ENCODE measurements at regions not wholly inside any gene's neighbourhood (a gene's known extent, or its start where the extent isn't known, plus 50 kb on each side); places are given as distances from the start of the nearest gene placed in this dataset.

DNA sequence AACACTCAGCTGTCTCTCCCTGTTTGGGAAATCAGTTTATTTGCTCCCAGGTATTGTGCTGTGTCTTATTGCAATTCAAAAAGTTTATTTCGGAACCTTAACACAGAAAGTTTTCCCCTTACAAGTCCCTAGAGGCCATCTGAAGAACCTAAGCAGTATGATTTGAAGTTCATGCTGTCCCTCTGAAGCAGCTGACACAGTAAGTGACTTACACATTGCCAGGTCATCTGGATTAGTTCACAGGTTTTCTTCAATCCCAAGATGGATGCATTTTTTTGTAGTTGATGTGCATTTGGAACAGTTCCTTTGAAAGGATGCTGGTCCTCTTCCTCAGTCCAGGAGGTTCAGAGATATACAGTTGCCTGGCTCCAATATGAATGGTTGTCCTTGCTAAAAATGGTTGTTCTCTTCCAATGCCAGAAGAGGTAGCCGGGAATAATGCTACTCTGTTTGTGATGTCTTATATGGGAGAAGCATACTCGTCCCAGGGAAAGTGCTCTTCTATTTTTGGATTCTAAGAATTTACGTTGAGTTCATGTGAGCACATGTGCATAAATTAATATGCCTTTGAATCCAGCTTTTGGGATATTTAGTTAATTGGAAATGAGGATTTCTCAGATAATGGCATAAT lies 183.5 kb upstream of the PHYHIPL start:
- Mint-ChIP-seq H3K4me1 (no peaks in the 10 kb centered on the region), H3K4me3 (no peak overlapping the region), H3K36me3 (ENCODE audit: low read depth) (peaks cover 12% of the 10 kb centered on the region), H3K9me3 (peaks cover 22% of the 10 kb centered on the region), H3K27me3 (ENCODE audit: insufficient read depth, low read depth, poor library complexity) (peaks cover 6% of the 10 kb centered on the region), H3K27ac (no peak overlapping the region)
- Histone ChIP-seq H3K79me2 (replicated peaks; ENCODE audit: insufficient read depth) (no peaks in the 10 kb centered on the region), H4K20me1 (replicated peaks; ENCODE audit: insufficient read depth) (no peaks in the 10 kb centered on the region), H3K36me3 (ENCODE audit: insufficient read depth) (no peaks in the 10 kb centered on the region), H3F3A (replicated peaks; ENCODE audit: low read depth) (no peaks in the 10 kb centered on the region), H3K4me3 (no peak overlapping the region), H3K27me3 (ENCODE audit: insufficient read depth) (no peaks in the 10 kb centered on the region), H3K9me2 (ENCODE audit: insufficient read depth) (peaks cover 4% of the 10 kb centered on the region; the same call in 1 of the 2 replicates), H3K27ac (ENCODE audit: low read depth) (no peak overlapping the region), H3K4me2 (no peak overlapping the region), H2AFZ (peak overlapping the region; percentile 45; the same call in 1 of the 2 replicates), H3K4me1 (ENCODE audit: insufficient read depth) (no peaks in the 10 kb centered on the region)
- DNase-seq (ENCODE audit: low spot score), result no peak
- TF ChIP-seq CREB1 (CRISPR knock-in tag; IDR thresholded peaks at IDR 0.05; ENCODE audit: low read depth) (no peak), EZH2 (IDR thresholded peaks at IDR 0.05; ENCODE audit: low read depth, unreplicated experiment) (no peak), EZH2phosphoT487 (IDR thresholded peaks at IDR 0.05; ENCODE audit: unreplicated experiment) (no peak), STAT1 (IDR thresholded peaks at IDR 0.05; ENCODE audit: unreplicated experiment) (no peak), ZNF331 (CRISPR knock-in tag; IDR thresholded peaks at IDR 0.05; ENCODE audit: low read depth) (no peak), NANOG (IDR thresholded peaks at IDR 0.05; ENCODE audit: borderline replicate concordance) (no peak), JUNB (IDR thresholded peaks at IDR 0.05; ENCODE audit: unreplicated experiment) (no peak), ZNF114 (CRISPR knock-in tag; IDR thresholded peaks at IDR 0.05) (no peak), POLR2AphosphoS5 (IDR thresholded peaks at IDR 0.05; ENCODE audit: low read depth) (no peak)
- TF ChIP-seq, protein P1, sequence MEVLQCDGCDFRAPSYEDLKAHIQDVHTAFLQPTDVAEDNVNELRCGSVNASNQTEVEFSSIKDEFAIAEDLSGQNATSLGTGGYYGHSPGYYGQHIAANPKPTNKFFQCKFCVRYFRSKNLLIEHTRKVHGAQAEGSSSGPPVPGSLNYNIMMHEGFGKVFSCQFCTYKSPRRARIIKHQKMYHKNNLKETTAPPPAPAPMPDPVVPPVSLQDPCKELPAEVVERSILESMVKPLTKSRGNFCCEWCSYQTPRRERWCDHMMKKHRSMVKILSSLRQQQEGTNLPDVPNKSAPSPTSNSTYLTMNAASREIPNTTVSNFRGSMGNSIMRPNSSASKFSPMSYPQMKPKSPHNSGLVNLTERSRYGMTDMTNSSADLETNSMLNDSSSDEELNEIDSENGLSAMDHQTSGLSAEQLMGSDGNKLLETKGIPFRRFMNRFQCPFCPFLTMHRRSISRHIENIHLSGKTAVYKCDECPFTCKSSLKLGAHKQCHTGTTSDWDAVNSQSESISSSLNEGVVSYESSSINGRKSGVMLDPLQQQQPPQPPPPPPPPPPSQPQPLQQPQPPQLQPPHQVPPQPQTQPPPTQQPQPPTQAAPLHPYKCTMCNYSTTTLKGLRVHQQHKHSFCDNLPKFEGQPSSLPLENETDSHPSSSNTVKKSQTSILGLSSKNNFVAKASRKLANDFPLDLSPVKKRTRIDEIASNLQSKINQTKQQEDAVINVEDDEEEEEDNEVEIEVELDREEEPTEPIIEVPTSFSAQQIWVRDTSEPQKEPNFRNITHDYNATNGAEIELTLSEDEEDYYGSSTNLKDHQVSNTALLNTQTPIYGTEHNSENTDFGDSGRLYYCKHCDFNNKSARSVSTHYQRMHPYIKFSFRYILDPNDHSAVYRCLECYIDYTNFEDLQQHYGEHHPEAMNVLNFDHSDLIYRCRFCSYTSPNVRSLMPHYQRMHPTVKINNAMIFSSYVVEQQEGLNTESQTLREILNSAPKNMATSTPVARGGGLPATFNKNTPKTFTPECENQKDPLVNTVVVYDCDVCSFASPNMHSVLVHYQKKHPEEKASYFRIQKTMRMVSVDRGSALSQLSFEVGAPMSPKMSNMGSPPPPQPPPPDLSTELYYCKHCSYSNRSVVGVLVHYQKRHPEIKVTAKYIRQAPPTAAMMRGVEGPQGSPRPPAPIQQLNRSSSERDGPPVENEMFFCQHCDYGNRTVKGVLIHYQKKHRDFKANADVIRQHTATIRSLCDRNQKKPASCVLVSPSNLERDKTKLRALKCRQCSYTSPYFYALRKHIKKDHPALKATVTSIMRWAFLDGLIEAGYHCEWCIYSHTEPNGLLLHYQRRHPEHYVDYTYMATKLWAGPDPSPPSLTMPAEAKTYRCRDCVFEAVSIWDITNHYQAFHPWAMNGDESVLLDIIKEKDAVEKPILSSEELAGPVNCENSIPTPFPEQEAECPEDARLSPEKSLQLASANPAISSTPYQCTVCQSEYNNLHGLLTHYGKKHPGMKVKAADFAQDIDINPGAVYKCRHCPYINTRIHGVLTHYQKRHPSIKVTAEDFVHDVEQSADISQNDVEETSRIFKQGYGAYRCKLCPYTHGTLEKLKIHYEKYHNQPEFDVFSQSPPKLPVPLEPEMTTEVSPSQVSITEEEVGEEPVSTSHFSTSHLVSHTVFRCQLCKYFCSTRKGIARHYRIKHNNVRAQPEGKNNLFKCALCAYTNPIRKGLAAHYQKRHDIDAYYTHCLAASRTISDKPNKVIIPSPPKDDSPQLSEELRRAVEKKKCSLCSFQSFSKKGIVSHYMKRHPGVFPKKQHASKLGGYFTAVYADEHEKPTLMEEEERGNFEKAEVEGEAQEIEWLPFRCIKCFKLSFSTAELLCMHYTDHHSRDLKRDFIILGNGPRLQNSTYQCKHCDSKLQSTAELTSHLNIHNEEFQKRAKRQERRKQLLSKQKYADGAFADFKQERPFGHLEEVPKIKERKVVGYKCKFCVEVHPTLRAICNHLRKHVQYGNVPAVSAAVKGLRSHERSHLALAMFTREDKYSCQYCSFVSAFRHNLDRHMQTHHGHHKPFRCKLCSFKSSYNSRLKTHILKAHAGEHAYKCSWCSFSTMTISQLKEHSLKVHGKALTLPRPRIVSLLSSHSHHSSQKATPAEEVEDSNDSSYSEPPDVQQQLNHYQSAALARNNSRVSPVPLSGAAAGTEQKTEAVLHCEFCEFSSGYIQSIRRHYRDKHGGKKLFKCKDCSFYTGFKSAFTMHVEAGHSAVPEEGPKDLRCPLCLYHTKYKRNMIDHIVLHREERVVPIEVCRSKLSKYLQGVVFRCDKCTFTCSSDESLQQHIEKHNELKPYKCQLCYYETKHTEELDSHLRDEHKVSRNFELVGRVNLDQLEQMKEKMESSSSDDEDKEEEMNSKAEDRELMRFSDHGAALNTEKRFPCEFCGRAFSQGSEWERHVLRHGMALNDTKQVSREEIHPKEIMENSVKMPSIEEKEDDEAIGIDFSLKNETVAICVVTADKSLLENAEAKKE (CRISPR knock-in tag; IDR thresholded peaks at IDR 0.05), result no peak
- TF ChIP-seq, protein P2, sequence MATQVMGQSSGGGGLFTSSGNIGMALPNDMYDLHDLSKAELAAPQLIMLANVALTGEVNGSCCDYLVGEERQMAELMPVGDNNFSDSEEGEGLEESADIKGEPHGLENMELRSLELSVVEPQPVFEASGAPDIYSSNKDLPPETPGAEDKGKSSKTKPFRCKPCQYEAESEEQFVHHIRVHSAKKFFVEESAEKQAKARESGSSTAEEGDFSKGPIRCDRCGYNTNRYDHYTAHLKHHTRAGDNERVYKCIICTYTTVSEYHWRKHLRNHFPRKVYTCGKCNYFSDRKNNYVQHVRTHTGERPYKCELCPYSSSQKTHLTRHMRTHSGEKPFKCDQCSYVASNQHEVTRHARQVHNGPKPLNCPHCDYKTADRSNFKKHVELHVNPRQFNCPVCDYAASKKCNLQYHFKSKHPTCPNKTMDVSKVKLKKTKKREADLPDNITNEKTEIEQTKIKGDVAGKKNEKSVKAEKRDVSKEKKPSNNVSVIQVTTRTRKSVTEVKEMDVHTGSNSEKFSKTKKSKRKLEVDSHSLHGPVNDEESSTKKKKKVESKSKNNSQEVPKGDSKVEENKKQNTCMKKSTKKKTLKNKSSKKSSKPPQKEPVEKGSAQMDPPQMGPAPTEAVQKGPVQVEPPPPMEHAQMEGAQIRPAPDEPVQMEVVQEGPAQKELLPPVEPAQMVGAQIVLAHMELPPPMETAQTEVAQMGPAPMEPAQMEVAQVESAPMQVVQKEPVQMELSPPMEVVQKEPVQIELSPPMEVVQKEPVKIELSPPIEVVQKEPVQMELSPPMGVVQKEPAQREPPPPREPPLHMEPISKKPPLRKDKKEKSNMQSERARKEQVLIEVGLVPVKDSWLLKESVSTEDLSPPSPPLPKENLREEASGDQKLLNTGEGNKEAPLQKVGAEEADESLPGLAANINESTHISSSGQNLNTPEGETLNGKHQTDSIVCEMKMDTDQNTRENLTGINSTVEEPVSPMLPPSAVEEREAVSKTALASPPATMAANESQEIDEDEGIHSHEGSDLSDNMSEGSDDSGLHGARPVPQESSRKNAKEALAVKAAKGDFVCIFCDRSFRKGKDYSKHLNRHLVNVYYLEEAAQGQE (IDR thresholded peaks at IDR 0.05; ENCODE audit: unreplicated experiment), result no peak
- TF ChIP-seq, protein P3, sequence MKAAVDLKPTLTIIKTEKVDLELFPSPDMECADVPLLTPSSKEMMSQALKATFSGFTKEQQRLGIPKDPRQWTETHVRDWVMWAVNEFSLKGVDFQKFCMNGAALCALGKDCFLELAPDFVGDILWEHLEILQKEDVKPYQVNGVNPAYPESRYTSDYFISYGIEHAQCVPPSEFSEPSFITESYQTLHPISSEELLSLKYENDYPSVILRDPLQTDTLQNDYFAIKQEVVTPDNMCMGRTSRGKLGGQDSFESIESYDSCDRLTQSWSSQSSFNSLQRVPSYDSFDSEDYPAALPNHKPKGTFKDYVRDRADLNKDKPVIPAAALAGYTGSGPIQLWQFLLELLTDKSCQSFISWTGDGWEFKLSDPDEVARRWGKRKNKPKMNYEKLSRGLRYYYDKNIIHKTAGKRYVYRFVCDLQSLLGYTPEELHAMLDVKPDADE (IDR thresholded peaks at IDR 0.05), result no peak
- TF ChIP-seq, protein P4, sequence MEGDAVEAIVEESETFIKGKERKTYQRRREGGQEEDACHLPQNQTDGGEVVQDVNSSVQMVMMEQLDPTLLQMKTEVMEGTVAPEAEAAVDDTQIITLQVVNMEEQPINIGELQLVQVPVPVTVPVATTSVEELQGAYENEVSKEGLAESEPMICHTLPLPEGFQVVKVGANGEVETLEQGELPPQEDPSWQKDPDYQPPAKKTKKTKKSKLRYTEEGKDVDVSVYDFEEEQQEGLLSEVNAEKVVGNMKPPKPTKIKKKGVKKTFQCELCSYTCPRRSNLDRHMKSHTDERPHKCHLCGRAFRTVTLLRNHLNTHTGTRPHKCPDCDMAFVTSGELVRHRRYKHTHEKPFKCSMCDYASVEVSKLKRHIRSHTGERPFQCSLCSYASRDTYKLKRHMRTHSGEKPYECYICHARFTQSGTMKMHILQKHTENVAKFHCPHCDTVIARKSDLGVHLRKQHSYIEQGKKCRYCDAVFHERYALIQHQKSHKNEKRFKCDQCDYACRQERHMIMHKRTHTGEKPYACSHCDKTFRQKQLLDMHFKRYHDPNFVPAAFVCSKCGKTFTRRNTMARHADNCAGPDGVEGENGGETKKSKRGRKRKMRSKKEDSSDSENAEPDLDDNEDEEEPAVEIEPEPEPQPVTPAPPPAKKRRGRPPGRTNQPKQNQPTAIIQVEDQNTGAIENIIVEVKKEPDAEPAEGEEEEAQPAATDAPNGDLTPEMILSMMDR (conservative IDR thresholded peaks at IDR 0.05; ENCODE audit: low read depth in 2 of 2), result no peak
- no peak for ATAC-seq

Data from GM23338 (cell line).